ENCODE measurements at regions not wholly inside any gene's neighbourhood (a gene's known extent, or its start where the extent isn't known, plus 50 kb on each side); places are given as distances from the start of the nearest gene placed in this dataset.

DNA sequence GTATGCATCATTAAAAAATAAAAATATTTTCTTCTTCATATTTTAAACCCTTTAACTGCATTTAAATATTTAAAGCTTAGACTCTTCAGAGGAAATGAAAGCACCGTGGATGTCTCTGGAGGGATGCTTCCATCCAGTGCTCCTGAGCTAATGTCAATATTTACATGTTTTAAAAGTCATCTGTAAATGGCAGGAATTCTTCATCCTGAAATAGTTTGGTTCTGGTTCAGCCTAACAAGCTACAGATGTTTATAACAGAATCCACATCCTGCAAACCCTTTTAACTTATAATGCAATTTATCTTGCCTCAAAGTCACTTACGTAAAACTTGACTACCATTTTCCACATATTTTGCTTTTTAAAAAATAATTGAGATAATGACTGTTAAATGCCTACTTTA, 1207.3 kb downstream of the SLC16A7 start:
- no peak for DNase-seq

DNA sequence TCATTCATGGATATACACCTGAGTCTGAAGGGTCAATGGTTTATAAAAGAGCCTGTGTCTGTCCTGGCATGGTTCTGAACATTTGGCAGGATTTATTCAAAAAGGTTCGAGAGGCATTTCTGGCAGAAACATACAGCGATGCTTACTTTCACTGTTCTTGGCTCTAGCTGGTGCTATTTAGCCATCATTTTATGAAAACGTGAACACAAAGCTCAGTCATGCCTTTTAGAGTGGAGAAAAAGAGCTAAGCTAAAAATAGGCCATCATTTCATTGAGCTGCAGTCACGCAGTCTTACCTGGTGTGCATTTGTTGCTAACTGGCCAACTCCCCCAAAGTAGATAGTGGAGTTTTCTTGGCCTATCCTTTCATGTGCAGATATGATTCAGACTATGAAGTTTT, 1209.5 kb downstream of the SLC16A7 start:
- DNase-seq, result no peak

DNA sequence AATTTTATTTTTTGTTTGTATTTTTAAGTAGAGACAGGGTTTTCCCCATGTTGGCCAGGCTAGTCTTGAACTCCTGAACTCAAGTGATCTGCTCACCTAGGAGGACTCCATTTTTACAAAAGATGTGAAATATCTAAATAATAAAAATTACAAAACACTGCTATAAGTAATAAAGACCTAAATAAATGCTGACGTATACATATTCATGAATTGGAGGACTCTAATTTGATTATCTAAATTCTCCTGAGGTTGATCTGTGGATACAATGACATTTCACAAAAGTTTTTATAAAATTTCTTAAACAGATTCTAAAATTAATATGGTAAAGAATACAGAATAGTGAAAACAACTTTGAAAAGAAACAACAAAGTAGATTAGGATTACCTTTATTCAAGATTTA, 1224.0 kb downstream of the SLC16A7 start:
- no peak for DNase-seq

DNA sequence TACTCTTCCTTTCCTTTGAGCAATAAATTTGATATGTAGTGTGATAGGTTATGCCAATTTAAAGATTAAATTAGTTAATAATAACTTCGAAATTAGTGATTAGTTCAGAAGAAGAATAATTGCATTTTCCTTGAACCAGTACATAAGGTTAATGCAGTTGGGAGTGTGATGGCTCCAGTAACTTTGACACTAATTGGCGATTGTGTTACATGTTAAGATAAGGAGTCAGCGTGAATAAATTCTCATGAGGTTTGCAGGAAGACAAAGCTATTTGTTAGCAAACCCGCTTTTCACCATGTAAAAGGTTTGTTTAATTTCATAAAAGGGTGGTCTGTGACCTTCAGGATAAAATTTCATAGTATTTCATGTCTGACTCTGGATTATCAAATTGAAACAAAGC, 1226.8 kb downstream of the SLC16A7 start:
- DNase-seq, result no peak

DNA sequence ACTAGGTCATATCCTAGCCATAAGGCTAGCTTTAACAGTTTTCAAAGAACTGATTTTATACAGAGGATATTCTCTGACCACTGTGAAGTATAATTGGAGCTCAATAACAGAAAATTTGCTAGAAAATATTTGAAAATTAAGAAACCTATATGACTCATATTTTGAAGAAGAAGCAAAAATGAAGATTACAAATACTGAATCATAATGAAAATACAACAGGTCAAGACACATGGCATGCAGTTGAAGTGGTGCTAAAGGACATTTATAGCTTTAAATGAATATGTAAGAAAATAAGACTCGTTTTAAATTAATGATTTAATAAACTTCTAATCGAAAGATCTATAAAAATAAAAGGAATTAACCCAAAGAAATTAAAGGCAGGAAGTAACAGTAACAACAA, 1234.6 kb downstream of the SLC16A7 start:
- no peak for DNase-seq

DNA sequence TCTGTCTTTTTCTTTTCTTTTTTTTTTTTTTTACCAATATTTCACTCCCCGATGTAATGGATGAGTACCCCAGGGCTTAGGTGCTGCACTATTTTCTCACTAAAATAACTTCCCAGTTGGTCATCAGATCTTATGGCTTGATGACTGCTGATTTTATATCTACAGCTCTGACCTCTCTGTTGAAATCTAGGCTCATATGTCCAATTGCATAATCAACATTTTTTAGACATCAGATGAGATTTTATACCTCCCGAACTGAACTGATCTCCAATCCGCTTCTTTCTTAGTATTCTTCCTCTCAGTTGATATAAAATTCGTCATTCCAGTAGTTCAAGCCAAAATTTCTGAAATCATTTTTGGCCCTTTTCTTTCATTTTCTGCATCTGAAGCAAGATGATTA, 1236.5 kb downstream of the SLC16A7 start:
- DNase-seq, result no peak

DNA sequence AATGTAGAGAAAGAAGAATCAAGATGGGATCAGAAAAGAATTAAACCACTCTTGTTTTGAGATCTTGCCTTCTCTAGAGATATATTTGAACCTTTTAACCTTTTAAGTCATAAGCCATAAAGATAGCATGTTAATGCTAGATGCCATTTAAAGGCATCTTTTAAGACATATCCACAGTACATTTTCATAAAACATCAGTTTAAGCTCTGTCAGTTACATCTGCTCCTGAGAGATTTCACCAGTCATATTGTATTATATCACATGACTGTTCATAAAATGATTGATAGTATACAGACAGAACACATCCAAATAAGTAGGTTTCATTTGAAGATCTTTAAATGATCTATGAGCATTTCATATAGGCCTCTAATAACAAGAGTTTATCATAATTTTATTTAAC, 1238.5 kb downstream of the SLC16A7 start:
- no peak for DNase-seq

DNA sequence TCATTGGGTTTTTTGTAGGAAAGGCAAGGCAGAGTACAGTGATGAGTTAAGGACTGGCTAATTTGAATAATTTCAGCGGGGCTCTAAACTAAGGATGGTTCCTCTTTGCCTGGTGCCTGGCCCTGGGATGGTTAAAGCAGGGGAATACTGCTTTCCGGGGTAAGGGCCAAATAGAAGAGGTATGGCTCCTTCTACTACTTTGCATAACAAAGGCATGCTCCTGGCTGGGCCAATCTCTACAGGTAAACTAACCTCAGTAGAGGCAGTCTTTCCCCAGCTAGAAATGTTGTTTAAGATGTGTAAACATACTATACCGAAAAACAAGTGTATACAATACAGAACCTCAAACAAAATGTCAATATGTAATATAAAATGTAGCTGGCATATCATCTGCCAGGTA, 1239.0 kb downstream of the SLC16A7 start:
- DNase-seq, result no peak

DNA sequence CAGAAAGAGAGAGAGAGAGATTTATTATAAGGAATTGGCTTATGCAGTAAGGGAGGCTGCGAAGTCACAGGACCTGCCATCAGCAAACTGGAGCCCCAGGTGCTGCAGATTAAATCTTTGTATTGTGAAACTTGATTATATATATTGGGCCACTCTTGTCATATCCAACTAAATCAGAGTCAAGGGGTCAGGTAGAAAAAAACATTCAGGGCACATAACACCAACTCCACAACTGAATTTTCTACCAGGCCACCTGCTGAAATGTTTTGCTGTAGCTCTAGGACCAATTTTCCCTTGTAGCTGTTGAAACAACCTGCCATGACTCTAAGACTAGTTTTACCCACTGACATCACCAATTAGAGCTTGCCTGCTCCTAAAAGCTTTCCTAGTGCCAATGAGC, 1240.8 kb downstream of the SLC16A7 start:
- DNase-seq, result no peak

DNA sequence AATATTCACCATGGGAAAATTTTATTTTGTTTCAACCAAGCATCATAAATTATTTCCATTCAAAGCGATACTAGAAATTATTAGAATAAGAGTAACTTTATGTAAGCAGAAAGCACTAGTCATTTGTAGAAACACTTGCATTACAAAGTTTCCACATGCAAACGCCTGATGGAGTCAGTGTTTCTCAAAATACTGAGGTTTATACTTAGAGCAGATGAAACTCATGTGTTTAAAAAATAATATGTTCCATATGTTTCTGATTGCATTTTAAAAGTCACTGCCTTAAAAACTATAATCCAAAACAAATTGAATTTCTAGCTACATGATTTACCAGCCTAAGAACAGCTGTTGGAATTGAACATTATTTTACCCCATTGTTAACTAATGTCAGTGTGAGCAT, 1246.4 kb downstream of the SLC16A7 start:
- no peak for DNase-seq

DNA sequence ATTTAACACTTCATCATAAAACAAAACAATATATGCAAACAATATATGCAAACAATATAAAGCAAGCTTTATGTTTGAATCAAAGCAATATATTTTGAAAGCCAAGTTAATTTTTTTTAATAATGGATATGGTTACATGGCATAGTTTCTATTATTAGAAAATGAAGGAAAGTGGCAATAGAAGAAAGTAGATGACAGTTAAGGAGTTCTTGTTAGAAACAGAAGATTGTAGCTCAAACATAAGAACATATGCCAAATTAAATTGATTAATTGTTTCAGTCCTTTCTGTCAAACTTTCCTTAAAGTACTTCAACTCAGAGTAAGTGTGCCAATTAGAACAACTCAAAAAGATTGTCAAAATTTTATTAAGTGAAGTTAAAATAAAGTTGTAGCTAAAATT, 1248.3 kb downstream of the SLC16A7 start:
- DNase-seq, result no peak

DNA sequence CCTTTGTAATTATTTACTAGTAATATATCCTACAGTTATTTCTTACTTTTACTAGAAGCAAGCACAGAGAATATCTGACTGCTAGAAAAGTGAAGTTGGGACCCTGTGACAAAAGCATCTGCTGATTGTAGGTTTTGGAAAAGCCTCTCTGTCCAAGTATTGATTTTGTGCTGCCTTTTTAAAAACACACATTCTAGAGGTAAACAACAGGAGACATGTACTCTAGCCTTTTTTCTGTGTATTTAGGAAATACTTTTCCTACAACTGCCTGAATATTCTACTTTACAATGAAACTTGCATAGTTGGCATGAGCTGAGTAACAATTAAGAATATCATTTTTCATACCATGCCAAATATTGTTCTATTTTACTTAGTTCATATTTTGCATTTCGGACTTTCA, 1249.0 kb downstream of the SLC16A7 start:
- DNase-seq, result no peak

DNA sequence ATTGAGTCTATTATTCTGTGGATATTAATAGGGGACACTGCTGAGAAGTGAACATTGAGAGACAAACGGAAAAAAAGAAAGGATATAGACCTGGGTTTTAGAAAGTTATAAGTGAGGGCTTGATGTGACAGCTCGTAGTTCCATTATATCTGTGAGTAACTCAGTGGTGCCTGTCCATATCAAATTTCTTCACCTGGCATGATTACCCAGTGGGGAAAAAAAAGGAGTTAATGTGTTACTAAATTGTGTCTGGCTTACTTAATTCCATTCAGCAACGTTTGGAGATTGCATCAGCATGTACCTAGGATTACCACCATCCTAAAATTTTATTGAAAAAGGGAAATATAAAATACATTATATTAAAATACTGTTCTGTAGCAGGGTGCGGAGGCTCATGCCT, 1249.9 kb downstream of the SLC16A7 start:
- DNase-seq, result no peak

DNA sequence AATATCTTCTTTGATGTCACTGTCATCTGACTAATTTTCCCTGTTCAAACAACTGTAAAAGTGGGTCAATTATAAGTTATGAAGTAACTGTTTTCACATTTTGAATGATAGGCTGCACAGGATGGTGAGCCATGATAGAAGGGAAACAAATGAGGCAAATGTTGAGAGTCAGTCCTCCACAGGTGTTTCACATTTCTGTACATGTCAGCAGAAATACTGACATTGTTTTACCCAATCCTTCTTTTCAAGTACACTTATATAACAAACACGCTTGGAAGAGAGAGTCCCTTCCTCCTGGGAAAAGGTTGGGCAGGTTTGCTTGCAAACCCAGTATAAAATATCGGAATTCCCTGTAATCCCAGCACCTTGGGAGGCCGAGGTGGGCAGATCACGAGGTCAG, 1251.5 kb downstream of the SLC16A7 start:
- DNase-seq, result no peak

DNA sequence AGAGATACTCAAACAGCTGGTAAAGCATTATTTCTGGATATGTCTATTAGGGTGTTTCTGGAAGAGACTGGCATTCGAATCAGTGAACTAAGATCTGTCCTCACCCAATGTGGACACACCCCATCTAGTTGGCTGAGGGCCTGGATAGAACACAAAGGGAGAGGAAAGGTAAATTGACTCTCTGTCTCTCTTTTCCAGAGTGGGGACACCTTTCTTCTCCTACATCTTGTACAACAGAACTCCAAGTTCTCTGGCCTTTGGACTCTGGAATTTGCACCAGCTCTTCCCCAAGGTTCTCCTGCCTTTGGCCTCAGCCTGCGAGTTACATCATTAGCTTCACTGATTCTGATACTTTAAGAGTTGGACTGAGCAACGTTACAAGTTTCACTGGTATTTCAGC, 1253.9 kb downstream of the SLC16A7 start:
- no peak for DNase-seq

DNA sequence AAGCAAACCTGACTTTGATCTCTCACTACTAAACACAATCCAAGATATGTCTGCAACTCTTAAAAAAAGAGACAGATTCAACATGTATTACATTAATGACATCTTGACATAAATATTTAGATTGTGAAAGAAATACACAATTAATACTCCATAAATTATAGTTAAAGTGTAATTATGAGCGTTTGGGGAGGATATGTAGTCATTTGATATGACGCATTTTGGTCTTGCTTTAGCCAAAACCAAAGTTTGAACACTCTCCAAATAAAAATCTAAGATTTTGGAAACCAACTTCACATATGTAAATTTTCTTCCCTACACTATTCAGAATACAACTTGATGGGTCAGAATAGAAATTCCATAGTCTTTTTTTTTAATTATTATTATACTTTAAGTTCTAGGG, 1257.6 kb downstream of the SLC16A7 start:
- DNase-seq, result no peak

DNA sequence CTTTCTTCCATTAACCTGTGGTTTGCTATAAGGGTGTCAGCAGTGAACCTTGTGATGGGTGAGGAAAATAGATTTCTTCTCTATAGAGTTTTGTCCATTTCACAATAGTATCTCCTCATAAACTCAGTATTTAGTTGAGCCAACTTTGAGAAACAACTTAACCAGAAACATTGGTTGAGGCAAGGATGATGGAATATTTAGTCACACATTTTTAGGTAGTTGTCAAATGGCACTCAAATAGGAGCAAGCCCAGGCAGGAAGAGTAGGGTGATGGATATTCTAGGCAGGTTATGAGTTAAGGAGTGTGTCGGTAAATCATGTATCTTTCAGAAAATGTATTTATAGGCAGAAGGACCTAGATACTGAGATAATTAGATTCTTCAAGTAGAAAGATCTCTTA, 1267.6 kb downstream of the SLC16A7 start:
- DNase-seq, result no peak

DNA sequence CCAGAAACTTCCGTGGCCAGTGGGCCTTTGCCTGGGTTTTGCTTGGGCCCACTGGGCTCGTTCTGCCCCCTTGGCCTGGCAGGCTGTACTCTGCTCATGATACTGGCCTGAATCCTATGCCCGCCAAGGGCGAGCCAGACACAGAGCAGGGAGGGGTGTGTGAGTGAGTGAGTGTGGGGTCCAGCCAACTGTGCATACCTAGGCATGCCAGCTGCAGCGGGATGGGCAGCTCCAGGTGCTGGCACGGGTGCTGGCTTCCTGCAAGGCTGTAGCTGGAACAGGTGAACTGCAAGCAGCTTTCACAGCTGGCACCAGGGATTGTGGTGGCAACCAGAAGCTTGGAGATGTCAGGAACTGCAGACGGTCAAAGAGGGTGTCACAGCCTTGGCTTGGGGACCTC, 1276.4 kb downstream of the SLC16A7 start:
- no peak for DNase-seq

DNA sequence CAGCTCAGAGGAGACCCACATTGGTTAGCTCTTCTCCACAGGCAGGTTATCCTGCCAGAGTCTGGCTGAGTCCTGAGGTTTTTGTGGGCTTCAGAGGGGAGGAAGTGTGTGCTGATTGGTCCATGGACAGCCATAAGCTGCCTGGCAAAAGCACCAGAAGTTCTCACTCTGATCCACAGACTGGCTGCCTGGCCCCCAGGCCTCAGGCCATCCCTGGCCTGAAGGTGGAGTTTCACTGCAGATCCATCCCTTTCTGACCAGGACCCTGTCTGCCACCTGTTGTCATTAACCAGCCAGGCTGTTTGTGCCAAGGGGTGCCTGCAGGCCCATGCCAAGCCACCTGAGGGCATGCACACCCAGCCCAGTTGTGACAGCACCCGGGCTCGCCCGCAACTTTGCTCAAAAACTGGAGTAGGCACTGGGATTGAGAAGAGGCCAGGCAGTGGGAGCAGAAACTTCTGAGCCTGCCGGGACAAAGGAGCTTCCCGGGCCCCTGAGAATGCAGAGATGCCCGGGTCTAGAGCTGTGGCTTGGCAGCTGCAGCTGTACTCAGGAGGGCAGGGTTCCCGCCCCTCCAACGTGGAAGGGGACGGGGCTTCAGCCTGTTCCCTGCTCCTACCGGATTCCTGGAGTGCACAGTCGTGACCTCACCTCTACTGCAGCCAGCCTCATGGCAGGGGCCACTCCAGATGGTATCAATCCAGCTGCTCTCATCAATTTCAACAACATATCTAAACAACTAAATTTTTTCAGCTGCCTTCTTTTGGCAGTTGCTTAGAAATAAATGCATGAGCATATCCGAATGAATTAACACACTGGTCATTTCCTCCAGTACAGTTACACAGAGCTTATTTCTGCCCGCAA, 1277.3 kb downstream of the SLC16A7 start:
- no peak for DNase-seq

DNA sequence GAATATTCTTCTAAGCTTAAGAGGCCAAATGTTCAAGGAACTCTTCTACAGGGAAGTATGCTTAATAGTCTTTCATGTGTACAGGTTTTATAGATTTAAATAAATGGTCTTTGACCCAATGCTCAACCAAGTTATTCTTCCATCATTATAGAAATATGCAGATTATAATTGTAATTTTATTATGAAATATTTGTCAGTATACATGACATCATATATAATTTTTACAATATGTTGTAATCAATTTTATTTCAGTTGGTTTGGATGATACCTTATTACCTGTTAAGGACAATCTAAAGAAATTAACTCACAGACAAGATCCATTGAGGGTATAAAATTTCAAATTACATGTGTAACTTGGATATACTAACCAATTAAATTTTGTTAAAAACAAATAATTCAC, 1278.3 kb downstream of the SLC16A7 start:
- DNase-seq, result no peak

DNA sequence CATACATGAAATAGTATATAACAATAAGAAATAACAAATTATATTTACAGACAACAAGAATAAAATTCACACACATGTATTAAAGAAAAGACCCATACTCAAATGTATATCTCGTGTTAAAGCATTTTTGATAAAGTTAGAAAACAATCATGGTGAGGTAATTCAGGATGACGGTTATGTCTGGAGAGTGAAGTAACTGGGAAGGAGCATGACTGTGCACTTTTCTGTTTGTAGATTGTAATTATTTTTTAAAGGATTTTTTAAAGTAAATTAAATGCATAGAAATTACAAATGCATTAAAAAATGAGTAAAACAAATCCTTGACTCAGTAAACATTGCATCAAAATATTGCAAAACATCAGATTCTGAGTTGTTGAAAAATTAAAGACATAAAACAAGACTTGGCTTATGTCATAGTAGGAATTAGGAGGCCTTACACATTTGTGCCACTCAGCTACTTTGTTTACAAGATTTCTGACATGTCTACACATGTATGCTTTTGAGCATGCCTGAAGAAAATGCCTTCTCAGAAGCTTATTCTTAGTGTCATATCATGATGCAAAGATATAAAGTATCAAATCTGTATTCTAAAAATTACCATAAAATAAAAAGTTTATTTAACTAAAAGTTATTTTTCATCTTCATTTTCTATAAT, 1325.1 kb downstream of the SLC16A7 start:
- DNase-seq, result no peak

DNA sequence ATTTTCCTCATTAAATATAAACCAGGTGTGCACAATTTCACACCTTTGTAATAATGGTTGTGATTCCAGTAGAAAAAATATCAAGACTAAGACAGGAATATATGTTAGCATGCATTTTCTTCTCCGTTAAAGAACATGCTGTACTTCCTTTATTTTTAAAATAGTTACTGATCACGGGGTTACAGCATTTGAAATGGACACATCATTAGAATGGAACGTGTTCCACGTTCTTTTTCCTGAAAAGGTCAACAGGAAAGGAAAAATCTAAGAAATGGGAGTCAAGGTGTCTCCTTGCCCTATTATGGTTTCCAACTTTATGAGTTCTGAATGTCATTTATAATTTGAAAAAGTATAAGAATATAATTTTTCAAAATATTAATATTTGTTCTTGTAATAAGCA, 1325.7 kb downstream of the SLC16A7 start:
- no peak for DNase-seq

DNA sequence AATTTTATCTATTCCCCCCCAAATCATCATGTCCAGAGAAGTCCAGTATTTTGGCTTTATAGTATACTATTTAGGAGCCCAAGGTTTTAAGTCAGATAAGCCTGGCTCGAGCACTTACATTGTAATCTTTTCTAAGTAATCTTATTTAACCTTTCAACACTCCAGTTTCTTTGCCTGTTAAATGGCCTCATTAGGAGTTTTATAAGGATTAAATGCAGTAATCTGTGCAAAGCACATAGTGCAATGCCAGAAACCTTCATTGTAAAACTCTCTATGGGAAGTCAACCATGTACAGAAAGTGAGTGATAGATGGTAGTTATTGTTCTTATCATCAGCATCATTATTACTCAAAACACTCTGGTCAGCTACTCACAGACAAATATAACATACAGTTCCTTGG, 1330.4 kb downstream of the SLC16A7 start:
- no peak for DNase-seq

DNA sequence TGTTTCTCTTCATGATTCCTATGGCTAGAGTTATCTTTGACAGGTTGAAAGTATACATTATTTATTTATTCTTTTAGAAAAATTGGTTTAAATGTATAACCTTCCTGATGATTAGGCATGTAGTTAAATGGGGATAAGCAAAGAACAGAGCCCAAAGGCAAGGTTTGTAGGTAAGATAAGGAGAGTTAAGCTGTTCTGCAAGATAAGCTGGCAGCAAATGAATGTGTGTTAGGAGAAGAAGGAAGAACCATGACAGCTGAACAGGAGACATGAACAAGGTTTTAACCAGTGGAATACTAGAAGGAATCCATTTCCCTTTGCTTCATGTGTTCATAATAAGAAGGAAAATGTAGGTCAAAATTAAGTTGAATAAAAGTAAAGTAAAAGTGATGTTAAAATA, 1330.1 kb upstream of the USP15 start:
- DNase-seq, result no peak
